ENCODE measurements at regions not wholly inside any gene's neighbourhood (a gene's known extent, or its start where the extent isn't known, plus 50 kb on each side); places are given as distances from the start of the nearest gene placed in this dataset.

- TF ChIP-seq CTCF (IDR thresholded peaks at IDR 0.05) (no peak), POLR2A (IDR thresholded peaks at IDR 0.05) (no peak)
Measured at GRCh38 chr1:88247666-88248065, 436.4 kb upstream of the PKN2 start.
